Astrocyte (in vitro differentiated cells and primary cell): ENCODE measurements at regions not wholly inside any gene's neighbourhood (a gene's known extent, or its start where the extent isn't known, plus 50 kb on each side); places are given as distances from the start of the nearest gene placed in this dataset.

Source experiments
- DNase-seq: peaks from one replicate; pipeline ENCODE4 v3.0.0-alpha.2; 2010; ENCODE audit warnings: low read depth
- FAIRE-seq: peaks from 2 replicates; lab custom pipeline; 2011; peaks lifted over from hg19 to GRCh38; lab: Jason Lieb, UNC
- H2AFZ ChIP-seq: 2 replicates; pipeline ENCODE4 v1.6.0; 2012; ENCODE audit warnings: low read depth, low read length, inconsistent platforms
- H3K27ac ChIP-seq: 2 replicates; pipeline ENCODE4 v1.5.1; 2011; ENCODE audit warnings: low read depth, low read length, inconsistent platforms
- H3K27me3 ChIP-seq: 2 replicates; pipeline ENCODE4 v1.6.0; 2011; ENCODE audit warnings: low read length, inconsistent platforms; ENCODE audit not compliant: insufficient read depth
- H3K36me3 ChIP-seq: 2 replicates; pipeline ENCODE4 v1.5.1; 2011; ENCODE audit warnings: low read length, inconsistent platforms; ENCODE audit not compliant: insufficient read depth
- H3K4me1 ChIP-seq: 2 replicates; pipeline ENCODE4 v1.5.1; 2011; ENCODE audit warnings: low read length, inconsistent platforms; ENCODE audit not compliant: insufficient read depth
- H3K4me2 ChIP-seq: 2 replicates; pipeline ENCODE4 v1.6.0; 2012; ENCODE audit warnings: low read length, inconsistent platforms
- H3K4me3 ChIP-seq: 2 replicates; pipeline ENCODE4 v1.5.1; 2011; ENCODE audit warnings: low read depth, mild to moderate bottlenecking, low read length, inconsistent platforms; ENCODE audit not compliant: insufficient read depth
- H3K79me2 ChIP-seq: 2 replicates; pipeline ENCODE4 v1.6.0; 2012; ENCODE audit warnings: mild to moderate bottlenecking, low read length, inconsistent platforms; ENCODE audit not compliant: insufficient read depth
- H3K9ac ChIP-seq: 2 replicates; pipeline ENCODE4 v1.6.0; 2012; ENCODE audit warnings: mild to moderate bottlenecking, low read length, inconsistent platforms
- H3K9me3 ChIP-seq: 2 replicates; pipeline ENCODE4 v1.5.1; 2012; ENCODE audit warnings: low read depth, mild to moderate bottlenecking, low read length, inconsistent platforms; ENCODE audit not compliant: insufficient read depth
- H4K20me1 ChIP-seq: 2 replicates; pipeline ENCODE4 v1.6.0; 2012; ENCODE audit warnings: low read length, inconsistent platforms; ENCODE audit not compliant: insufficient read depth
- H3K27ac Mint-ChIP-seq: one replicate; pipeline ENCODE4 v1.8.0; 2021; ENCODE audit warnings: mild to moderate bottlenecking, mixed read lengths; ENCODE audit not compliant: unreplicated experiment
- H3K27me3 Mint-ChIP-seq: one replicate; pipeline ENCODE4 v1.8.0; 2021; ENCODE audit warnings: low read depth, mixed read lengths; ENCODE audit not compliant: unreplicated experiment
- H3K36me3 Mint-ChIP-seq: one replicate; pipeline ENCODE4 v1.8.0; 2021; ENCODE audit warnings: low read depth, mixed read lengths; ENCODE audit not compliant: unreplicated experiment
- H3K4me1 Mint-ChIP-seq: one replicate; pipeline ENCODE4 v1.8.0; 2021; ENCODE audit warnings: low read depth, mixed read lengths; ENCODE audit not compliant: unreplicated experiment
- H3K4me3 Mint-ChIP-seq: one replicate; pipeline ENCODE4 v1.8.0; 2021; ENCODE audit warnings: mild to moderate bottlenecking, moderate library complexity, mixed read lengths; ENCODE audit not compliant: unreplicated experiment
- H3K9me3 Mint-ChIP-seq: one replicate; pipeline ENCODE4 v1.8.0; 2021; ENCODE audit warnings: mild to moderate bottlenecking, mixed read lengths; ENCODE audit not compliant: unreplicated experiment
- CTCF ChIP-seq: IDR thresholded peaks from 2 replicates; pipeline ENCODE4 v1.5.1; 2011; ENCODE audit warnings: low read depth, mild to moderate bottlenecking, inconsistent platforms, low read length, moderate library complexity; ENCODE audit not compliant: insufficient read depth
- EZH2 ChIP-seq: IDR thresholded peaks from 2 replicates; pipeline ENCODE4 v1.6.1; 2012; ENCODE audit warnings: mild to moderate bottlenecking, low read length, inconsistent platforms; ENCODE audit not compliant: insufficient read depth

DNA sequence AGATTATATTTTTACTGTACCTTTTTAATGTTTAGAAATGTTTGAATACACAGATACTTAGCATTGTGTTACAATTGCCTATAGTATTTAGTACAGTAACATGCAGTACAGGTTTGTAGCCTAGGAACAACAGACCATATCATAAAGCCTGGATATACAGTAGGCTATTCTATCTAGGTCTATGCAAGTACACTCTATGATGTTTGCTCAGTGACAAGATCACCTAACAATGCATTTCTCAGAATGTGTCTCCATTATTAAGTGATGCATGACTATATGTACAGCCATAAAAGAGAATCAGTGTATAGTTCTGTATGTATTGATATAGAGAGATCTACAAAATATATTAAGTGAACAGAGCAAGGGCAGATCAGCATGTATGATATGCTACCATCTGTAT lies 616.4 kb downstream of the XIRP2 start:
- Mint-ChIP-seq H3K4me3 (no peak overlapping the region), H3K9me3 (no peaks in the 10 kb centered on the region), H3K4me1 (peaks cover 11% of the 10 kb centered on the region), H3K36me3 (no peaks in the 10 kb centered on the region), H3K27ac (no peak overlapping the region), H3K27me3 (no peaks in the 10 kb centered on the region)
- Histone ChIP-seq H3K27me3 (no peaks in the 10 kb centered on the region), H3K27ac (no peak overlapping the region), H3K4me2 (no peak overlapping the region), H3K79me2 (no peaks in the 10 kb centered on the region), H4K20me1 (no peaks in the 10 kb centered on the region), H2AFZ (no peak overlapping the region), H3K4me3 (no peak overlapping the region), H3K9ac (no peak overlapping the region), H3K4me1 (peaks cover 9% of the 10 kb centered on the region), H3K36me3 (no peaks in the 10 kb centered on the region), H3K9me3 (no peaks in the 10 kb centered on the region)
- DNase-seq (no peak), FAIRE-seq (no peak)
- TF ChIP-seq CTCF (no peak), EZH2 (no peak)

- no peak for TF ChIP-seq CTCF
- Mint-ChIP-seq H3K36me3 (no peaks in the 10 kb centered on the region), H3K4me1 (peaks cover 7% of the 10 kb centered on the region), H3K27ac (no peak overlapping the region), H3K27me3 (no peaks in the 10 kb centered on the region), H3K9me3 (no peaks in the 10 kb centered on the region), H3K4me3 (no peak overlapping the region)
- Histone ChIP-seq H3K9me3 (no peaks in the 10 kb centered on the region), H3K79me2 (no peaks in the 10 kb centered on the region), H3K4me2 (no peak overlapping the region), H4K20me1 (no peaks in the 10 kb centered on the region), H3K27me3 (no peaks in the 10 kb centered on the region), H2AFZ (no peak overlapping the region), H3K9ac (no peak overlapping the region), H3K27ac (no peak overlapping the region), H3K4me3 (no peak overlapping the region), H3K4me1 (peaks cover 3% of the 10 kb centered on the region), H3K36me3 (no peaks in the 10 kb centered on the region)
- DNase-seq (no peak), FAIRE-seq (no peak)
Observed at GRCh38 chr2:167504061-167504460, 615.8 kb downstream of the XIRP2 start.

DNA sequence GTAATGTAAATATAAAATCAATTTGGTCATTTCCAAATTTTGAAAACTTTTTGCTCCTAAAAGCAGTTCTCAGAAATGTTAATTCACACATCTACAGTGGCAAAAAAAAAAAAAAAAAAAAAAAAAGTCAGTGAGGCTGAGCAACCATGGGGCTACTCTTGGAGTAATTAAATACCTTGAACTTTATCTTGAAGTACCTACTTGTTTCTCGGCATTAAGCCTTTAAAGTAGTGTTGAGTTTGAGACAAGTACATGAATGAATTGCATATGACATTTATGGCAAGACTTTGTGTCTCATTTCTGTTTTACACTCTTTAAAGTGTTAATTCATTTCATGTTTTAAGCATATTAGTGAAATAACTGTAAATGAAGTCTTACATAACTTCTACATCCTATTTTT lies 613.3 kb downstream of the XIRP2 start:
- Histone ChIP-seq H3K36me3 (no peaks in the 10 kb centered on the region), H3K4me1 (no peaks in the 10 kb centered on the region), H3K27me3 (no peaks in the 10 kb centered on the region), H3K4me3 (no peak overlapping the region), H3K9ac (no peak overlapping the region), H3K27ac (no peak overlapping the region), H2AFZ (no peak overlapping the region), H3K79me2 (no peaks in the 10 kb centered on the region), H4K20me1 (no peaks in the 10 kb centered on the region), H3K4me2 (no peak overlapping the region), H3K9me3 (no peaks in the 10 kb centered on the region)
- no peaks in the 10 kb centered on the region for H3K36me3 Mint-ChIP-seq
- H3K27me3 Mint-ChIP-seq: no peaks in the 10 kb centered on the region
- no peak overlapping the region for H3K27ac Mint-ChIP-seq
- DNase-seq (no peak), FAIRE-seq (no peak)
- no peak overlapping the region for H3K4me3 Mint-ChIP-seq
- peaks cover 4% of the 10 kb centered on the region for H3K4me1 Mint-ChIP-seq
- no peaks in the 10 kb centered on the region for H3K9me3 Mint-ChIP-seq
- no peak for TF ChIP-seq CTCF
